ENCODE measurements at regions not wholly inside any gene's neighbourhood (a gene's known extent, or its start where the extent isn't known, plus 50 kb on each side); places are given as distances from the start of the nearest gene placed in this dataset.
"Not testable (repeated sequence)": the region's sequence is repeated elsewhere in the genome, so short reads cannot be mapped to it uniquely, and the experiment has no call there.

GRCh38 chr7:53087274-53087673 is 51.8 kb downstream of the POM121L12 start:
- DNase-seq (ENCODE audit: low spot score): no peak

- no peak for DNase-seq (ENCODE audit: low spot score)
Measured at GRCh38 chr7:53094191-53094590, 58.8 kb downstream of the POM121L12 start.

- peak; percentile 10 for DNase-seq (ENCODE audit: low spot score)
Measured at GRCh38 chr7:53094827-53095226, 59.4 kb downstream of the POM121L12 start.

GRCh38 chr7:53095731-53096501 is 60.5 kb downstream of the POM121L12 start:
- no peak for DNase-seq (ENCODE audit: low spot score)

- peak; percentile 68 for DNase-seq (ENCODE audit: low spot score)
Measured at GRCh38 chr7:53100091-53100490, 64.7 kb downstream of the POM121L12 start.

- DNase-seq (ENCODE audit: low spot score): no peak
Measured at GRCh38 chr7:53101026-53101425, 65.6 kb downstream of the POM121L12 start.

- DNase-seq (ENCODE audit: low spot score): peak; percentile 33
Measured at GRCh38 chr7:53110425-53110824, 75.0 kb downstream of the POM121L12 start.

GRCh38 chr7:53111031-53111430 is 75.6 kb downstream of the POM121L12 start:
- DNase-seq (ENCODE audit: low spot score): no peak

GRCh38 chr7:53113424-53113823 is 78.0 kb downstream of the POM121L12 start:
- no peak for DNase-seq (ENCODE audit: low spot score)

GRCh38 chr7:53119514-53119941 is 84.1 kb downstream of the POM121L12 start:
- peak; percentile 88 for DNase-seq (ENCODE audit: low spot score)

GRCh38 chr7:53121374-53121773 is 85.9 kb downstream of the POM121L12 start:
- DNase-seq (ENCODE audit: low spot score): no peak

GRCh38 chr7:53131697-53132096 is 96.3 kb downstream of the POM121L12 start:
- no peak for DNase-seq (ENCODE audit: low spot score)

- no peak for DNase-seq (ENCODE audit: low spot score)
Measured at GRCh38 chr7:53151496-53151895, 116.1 kb downstream of the POM121L12 start.

GRCh38 chr7:53187184-53187583 is 151.8 kb downstream of the POM121L12 start:
- DNase-seq (ENCODE audit: low spot score): not testable (repeated sequence)

- DNase-seq (ENCODE audit: low spot score): no peak
Measured at GRCh38 chr7:53191191-53191695, 155.8 kb downstream of the POM121L12 start.

- DNase-seq (ENCODE audit: low spot score): no peak
Measured at GRCh38 chr7:53191836-53192443, 156.5 kb downstream of the POM121L12 start.

- DNase-seq (ENCODE audit: low spot score): no peak
Measured at GRCh38 chr7:53205006-53205405, 169.6 kb downstream of the POM121L12 start.

GRCh38 chr7:53209129-53209528 is 173.7 kb downstream of the POM121L12 start:
- DNase-seq (ENCODE audit: low spot score): no peak

- DNase-seq (ENCODE audit: low spot score): no peak
Measured at GRCh38 chr7:53214463-53214862, 179.0 kb downstream of the POM121L12 start.

GRCh38 chr7:53218730-53219504 is 183.5 kb downstream of the POM121L12 start:
- DNase-seq (ENCODE audit: low spot score): peak; percentile 7

GRCh38 chr7:53229202-53229601 is 193.8 kb downstream of the POM121L12 start:
- DNase-seq (ENCODE audit: low spot score): no peak

GRCh38 chr7:53237344-53237913 is 202.0 kb downstream of the POM121L12 start:
- no peak for DNase-seq (ENCODE audit: low spot score)

All from kidney capillary endothelial cell (primary cell).